Testis (tissue), 2 donors: ENCODE measurements at regions not wholly inside any gene's neighbourhood (a gene's known extent, or its start where the extent isn't known, plus 50 kb on each side); places are given as distances from the start of the nearest gene placed in this dataset.

ENCODE experiments used
- DNase-seq: peaks from one replicate; pipeline ENCODE4 v3.0.0-alpha.2; 2019
- H3K27ac ChIP-seq, 2 donors: fragments of 200-600 bp; sonication (generic); one replicate each; pipeline ENCODE4 v1.5.1; 2019
- H3K27me3 ChIP-seq: fragments of 200-600 bp; sonication (generic); one replicate; pipeline ENCODE4 v1.5.1; 2019
- H3K36me3 ChIP-seq: fragments of 200-600 bp; sonication (generic); one replicate; pipeline ENCODE4 v1.5.1; 2017; ENCODE audit warnings: low read depth; ENCODE audit errors: missing control alignments
- H3K4me1 ChIP-seq: fragments of 200-600 bp; sonication (generic); one replicate; pipeline ENCODE4 v1.5.1; 2019
- H3K4me3 ChIP-seq, 2 donors: fragments of 200-600 bp; sonication (generic); one replicate each; pipeline ENCODE4 v1.5.1; 2017 to 2019
- H3K9me3 ChIP-seq: fragments of 200-600 bp; sonication (generic); one replicate; pipeline ENCODE4 v1.5.1; 2017
- CTCF ChIP-seq, 3 experiments: fragments of 450-650 bp in 2 of 3; fragments of 200-600 bp in 1 of 3; sonication (generic) in 1 of 3; IDR thresholded peaks; one replicate each; pipeline ENCODE4 v1.5.1; 2016 to 2019; ENCODE audit warnings: antibody characterized with exemption in 3 of 3, mild to moderate bottlenecking in 2 of 3, moderate library complexity in 1 of 3
- POLR2A ChIP-seq: fragments of 450-650 bp; IDR thresholded peaks from one replicate; pipeline ENCODE4 v1.6.1; 2017; ENCODE audit warnings: antibody characterized with exemption, mild to moderate bottlenecking, moderate library complexity
- WGBS, 2 donors: methylation state at CpG; one replicate each; pipeline ENCODE4 v1.1.5; 2018; 5-methylcytosine and 5-hydroxymethylcytosine counted together
- intact Hi-C: fragments of 100-400 bp; cut with DNase I; formaldehyde crosslinking; loops from one replicate; pipeline ENCODE4 v1.15.1; 2023; ENCODE audit warnings: low total_unique reads

- Histone ChIP-seq H3K9me3 (no peaks in the 10 kb centered on the region), H3K36me3 (no peaks in the 10 kb centered on the region), H3K4me1 (no peaks in the 10 kb centered on the region), H3K27me3 (no peaks in the 10 kb centered on the region), H3K27ac (no peak overlapping the region), H3K4me3 (no peak overlapping the region)
- TF ChIP-seq POLR2A: no peak
- TF ChIP-seq CTCF (IDR thresholded peaks at IDR 0.05): no peak
- no peak for DNase-seq
- WGBS, 2 donors: 70 to 76% methylated on average over 10 of the region's 10 CpGs
- intact Hi-C loops: no loop called here
Observed at GRCh38 chr16:73319261-73319660, 271.3 kb upstream of the ZFHX3 start.

GRCh38 chr16:73317321-73317857 lies 269.5 kb upstream of the ZFHX3 start:
- intact Hi-C loops: no loop called here
- WGBS, 2 donors: 91 to 93% methylated on average over 12 of the region's 12 CpGs

GRCh38 chr16:73315645-73316044 lies 267.7 kb upstream of the ZFHX3 start:
- no peak for TF ChIP-seq CTCF (IDR thresholded peaks at IDR 0.05)
- TF ChIP-seq POLR2A: no peak
- Histone ChIP-seq H3K27ac (no peak overlapping the region), H3K4me3 (no peak overlapping the region), H3K27me3 (no peaks in the 10 kb centered on the region), H3K36me3 (no peaks in the 10 kb centered on the region), H3K9me3 (no peaks in the 10 kb centered on the region), H3K4me1 (no peaks in the 10 kb centered on the region)
- no peak for DNase-seq
- intact Hi-C loops: no loop called here
- 66 to 71% methylated on average over 7 of the region's 7 CpGs for WGBS, 2 donors

More at GRCh38 chr16:73317321-73317857, 269.5 kb upstream of the ZFHX3 start:
- no peak overlapping the region for H3K27ac ChIP-seq
- no peak for DNase-seq
- no peak overlapping the region for H3K4me3 ChIP-seq
- TF ChIP-seq POLR2A (no peak), CTCF (IDR thresholded peaks at IDR 0.05) (no peak)
- H3K36me3 ChIP-seq: no peaks in the 10 kb centered on the region
- H3K9me3 ChIP-seq: no peaks in the 10 kb centered on the region
- H3K4me1 ChIP-seq: no peaks in the 10 kb centered on the region
- no peaks in the 10 kb centered on the region for H3K27me3 ChIP-seq

- TF ChIP-seq CTCF (IDR thresholded peaks at IDR 0.05) (no peak), POLR2A (no peak)
- H3K36me3 ChIP-seq: no peaks in the 10 kb centered on the region
- DNase-seq: no peak
Observed at GRCh38 chr16:73313950-73314349, 266.0 kb upstream of the ZFHX3 start.

More at GRCh38 chr16:73313950-73314349, 266.0 kb upstream of the ZFHX3 start:
- Histone ChIP-seq H3K4me1 (no peaks in the 10 kb centered on the region), H3K27ac (no peak overlapping the region), H3K27me3 (no peaks in the 10 kb centered on the region), H3K9me3 (no peaks in the 10 kb centered on the region), H3K4me3 (no peak overlapping the region)
- intact Hi-C loops: no loop called here
- WGBS, 2 donors: 91 to 98% methylated on average over 2 of the region's 2 CpGs
